Endodermal cell (in vitro differentiated cells): ENCODE measurements at regions not wholly inside any gene's neighbourhood (a gene's known extent, or its start where the extent isn't known, plus 50 kb on each side); places are given as distances from the start of the nearest gene placed in this dataset.

Source experiments
- DNase-seq: peaks from one replicate; pipeline ENCODE4 v3.0.0-alpha.2; 2017
- H3K27ac ChIP-seq: 2 replicates; pipeline ENCODE4 v1.5.1; 2013; ENCODE audit warnings: mild to moderate bottlenecking, low read depth, low read length, moderate library complexity
- H3K27me3 ChIP-seq: 2 replicates; pipeline ENCODE4 v1.6.1; 2013; ENCODE audit warnings: mild to moderate bottlenecking, low read length, moderate library complexity; ENCODE audit not compliant: insufficient read depth, control insufficient read depth, poor library complexity, severe bottlenecking
- H3K36me3 ChIP-seq: 2 replicates; pipeline ENCODE4 v1.7.0; 2013; ENCODE audit warnings: mild to moderate bottlenecking, low read length, moderate library complexity; ENCODE audit not compliant: control insufficient read depth, insufficient read depth
- H3K4me1 ChIP-seq: one replicate; pipeline ENCODE4 v1.7.0; 2013; ENCODE audit warnings: low read length; ENCODE audit not compliant: control insufficient read depth, insufficient read depth
- H3K4me3 ChIP-seq: 2 replicates; pipeline ENCODE4 v1.5.1; 2013; ENCODE audit warnings: mild to moderate bottlenecking, low read length, moderate library complexity
- H3K9ac ChIP-seq: 2 replicates; pipeline ENCODE4 v1.6.1; 2013; ENCODE audit warnings: mild to moderate bottlenecking, low read length, moderate library complexity; ENCODE audit not compliant: poor library complexity, severe bottlenecking; ENCODE audit errors: extremely low read depth
- H3K9me3 ChIP-seq: 2 replicates; pipeline ENCODE4 v1.6.1; 2013; ENCODE audit warnings: mild to moderate bottlenecking, low read length, moderate library complexity; ENCODE audit not compliant: control insufficient read depth
- H3K27ac Mint-ChIP-seq: 2 replicates; pipeline ENCODE4 v1.8.0; 2020; ENCODE audit warnings: mixed read lengths
- H3K27me3 Mint-ChIP-seq: 2 replicates; pipeline ENCODE4 v1.8.0; 2021; ENCODE audit warnings: mild to moderate bottlenecking, mixed read lengths; ENCODE audit not compliant: insufficient read depth
- H3K36me3 Mint-ChIP-seq: 2 replicates; pipeline ENCODE4 v1.8.0; 2020; ENCODE audit warnings: low read depth, mixed read lengths
- H3K4me1 Mint-ChIP-seq: 2 replicates; pipeline ENCODE4 v1.8.0; 2020; ENCODE audit warnings: mixed read lengths
- H3K4me3 Mint-ChIP-seq: 2 replicates; pipeline ENCODE4 v1.8.0; 2020; ENCODE audit warnings: mild to moderate bottlenecking, moderate library complexity, mixed read lengths
- H3K9me3 Mint-ChIP-seq: 2 replicates; pipeline ENCODE4 v1.8.0; 2020; ENCODE audit warnings: mild to moderate bottlenecking, mixed read lengths
- WGBS, 2 experiments: methylation state at CpG; one replicate each; pipeline versions ENCODE4 v1.1.5 to v1.1.7; 2013; ENCODE audit warnings: missing lambda C conversion rate in 2 of 2, mixed read lengths in 1 of 2; ENCODE audit not compliant: insufficient coverage in 1 of 2, insufficient read length in 1 of 2; 5-methylcytosine and 5-hydroxymethylcytosine counted together
- TF ChIP-seq, protein P1 (sequence below): fragments of 200-600 bp; sonication (generic); conservative IDR thresholded peaks from 2 replicates; pipeline ENCODE4 v1.5.0; 2021; ENCODE audit warnings: antibody characterized with exemption, mild to moderate bottlenecking

DNA sequence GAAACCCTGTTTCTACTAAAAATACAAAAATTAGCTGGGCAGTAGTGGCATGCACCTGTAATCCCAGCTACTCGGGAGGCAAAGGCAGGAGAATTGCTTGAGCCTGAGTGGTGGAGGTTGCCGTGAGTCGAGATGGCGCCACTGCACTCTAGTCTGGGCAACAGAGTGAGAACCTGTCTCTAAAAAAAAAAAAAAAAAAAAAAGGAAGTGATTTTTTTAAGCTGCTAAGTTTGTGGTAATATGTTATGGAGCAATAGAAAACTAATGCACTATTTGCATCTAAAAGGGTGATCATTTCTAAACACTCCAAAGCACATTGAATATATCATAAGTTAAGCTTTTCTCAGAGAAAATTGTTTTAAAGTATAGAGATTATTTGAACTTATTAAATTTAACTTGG lies 244.8 kb upstream of the SPAG17 start:
- 92 to 97% methylated on average over 4 of the region's 4 CpGs for WGBS, 2 experiments
- H3K36me3 Mint-ChIP-seq, result no peaks in the 10 kb centered on the region

DNA sequence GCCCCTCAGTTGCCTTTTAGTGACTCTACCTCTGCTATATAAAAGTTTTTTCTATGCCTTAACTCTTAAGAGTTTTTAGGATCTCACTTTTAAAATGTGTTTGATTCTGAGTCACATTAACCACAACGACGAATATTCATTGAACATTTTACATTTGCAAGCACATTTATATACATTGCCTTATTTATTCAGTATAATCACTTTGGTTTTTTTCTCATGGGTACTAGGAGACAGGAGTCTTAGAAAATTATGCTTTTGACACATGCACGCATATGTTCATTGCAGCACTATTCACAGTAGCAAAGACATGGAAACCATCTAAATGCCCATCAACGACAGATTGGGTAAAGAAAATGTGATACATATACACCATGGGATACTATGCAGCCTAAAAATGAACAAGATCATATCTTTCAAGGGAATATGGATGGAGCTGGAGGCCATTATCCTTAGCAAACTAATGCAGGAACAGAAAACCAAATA lies 236.9 kb upstream of the SPAG17 start:
- TF ChIP-seq, protein P1, sequence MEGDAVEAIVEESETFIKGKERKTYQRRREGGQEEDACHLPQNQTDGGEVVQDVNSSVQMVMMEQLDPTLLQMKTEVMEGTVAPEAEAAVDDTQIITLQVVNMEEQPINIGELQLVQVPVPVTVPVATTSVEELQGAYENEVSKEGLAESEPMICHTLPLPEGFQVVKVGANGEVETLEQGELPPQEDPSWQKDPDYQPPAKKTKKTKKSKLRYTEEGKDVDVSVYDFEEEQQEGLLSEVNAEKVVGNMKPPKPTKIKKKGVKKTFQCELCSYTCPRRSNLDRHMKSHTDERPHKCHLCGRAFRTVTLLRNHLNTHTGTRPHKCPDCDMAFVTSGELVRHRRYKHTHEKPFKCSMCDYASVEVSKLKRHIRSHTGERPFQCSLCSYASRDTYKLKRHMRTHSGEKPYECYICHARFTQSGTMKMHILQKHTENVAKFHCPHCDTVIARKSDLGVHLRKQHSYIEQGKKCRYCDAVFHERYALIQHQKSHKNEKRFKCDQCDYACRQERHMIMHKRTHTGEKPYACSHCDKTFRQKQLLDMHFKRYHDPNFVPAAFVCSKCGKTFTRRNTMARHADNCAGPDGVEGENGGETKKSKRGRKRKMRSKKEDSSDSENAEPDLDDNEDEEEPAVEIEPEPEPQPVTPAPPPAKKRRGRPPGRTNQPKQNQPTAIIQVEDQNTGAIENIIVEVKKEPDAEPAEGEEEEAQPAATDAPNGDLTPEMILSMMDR, result no peak
- no peak overlapping the region for H3K27ac Mint-ChIP-seq
- Histone ChIP-seq H3K27me3 (no peaks in the 10 kb centered on the region), H3K9ac (no peak overlapping the region), H3K27ac (no peak overlapping the region), H3K4me3 (no peak overlapping the region), H3K9me3 (no peaks in the 10 kb centered on the region), H3K4me1 (no peaks in the 10 kb centered on the region), H3K36me3 (no peaks in the 10 kb centered on the region)
- H3K36me3 Mint-ChIP-seq, result no peaks in the 10 kb centered on the region
- no peaks in the 10 kb centered on the region for H3K27me3 Mint-ChIP-seq
- WGBS, 2 experiments, result 93 to 98% methylated on average over 2 to 4 of the region's 4 CpGs
- H3K9me3 Mint-ChIP-seq, result no peaks in the 10 kb centered on the region
- no peak for DNase-seq
- no peaks in the 10 kb centered on the region for H3K4me1 Mint-ChIP-seq
- H3K4me3 Mint-ChIP-seq, result no peak overlapping the region

More for the DNA sequence above, 244.8 kb upstream of the SPAG17 start:
- Mint-ChIP-seq H3K9me3 (no peaks in the 10 kb centered on the region), H3K27me3 (no peaks in the 10 kb centered on the region), H3K4me3 (no peak overlapping the region), H3K27ac (no peak overlapping the region), H3K4me1 (no peaks in the 10 kb centered on the region)
- Histone ChIP-seq H3K36me3 (no peaks in the 10 kb centered on the region), H3K4me3 (no peak overlapping the region), H3K4me1 (no peaks in the 10 kb centered on the region), H3K27me3 (no peaks in the 10 kb centered on the region), H3K9me3 (no peaks in the 10 kb centered on the region), H3K27ac (no peak overlapping the region), H3K9ac (no peak overlapping the region)
- TF ChIP-seq, protein P1, result no peak
- DNase-seq, result no peak

DNA sequence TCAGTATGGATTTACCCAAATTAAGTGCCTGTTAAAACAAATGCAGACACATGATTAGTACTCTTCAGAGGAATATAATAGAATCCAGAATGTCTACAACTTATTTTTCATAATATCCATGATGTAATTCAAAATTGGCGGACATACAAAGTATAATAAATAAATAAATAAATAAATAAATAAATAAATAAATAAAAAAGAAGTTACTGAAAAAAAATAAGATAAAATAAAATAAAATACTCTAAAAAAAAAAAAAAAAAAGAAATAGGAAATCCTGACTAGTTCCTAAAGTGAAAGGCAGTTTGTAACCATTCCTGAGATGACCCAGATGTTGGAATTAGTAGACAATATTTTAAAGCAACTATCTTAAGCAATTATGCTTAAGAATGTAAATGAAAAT lies 219.0 kb upstream of the SPAG17 start:
- Histone ChIP-seq H3K27ac (no peak overlapping the region), H3K9ac (no peak overlapping the region), H3K27me3 (no peaks in the 10 kb centered on the region), H3K4me3 (no peak overlapping the region), H3K36me3 (no peaks in the 10 kb centered on the region), H3K9me3 (no peaks in the 10 kb centered on the region), H3K4me1 (no peaks in the 10 kb centered on the region)
- Mint-ChIP-seq H3K27me3 (no peaks in the 10 kb centered on the region), H3K36me3 (no peaks in the 10 kb centered on the region), H3K4me1 (no peaks in the 10 kb centered on the region), H3K9me3 (peaks cover 8% of the 10 kb centered on the region), H3K27ac (no peak overlapping the region), H3K4me3 (no peak overlapping the region)
- TF ChIP-seq, protein P1, result no peak
- DNase-seq, result no peak
- WGBS, 2 experiments, result no CpG with 5 or more reads among the region's 1 CpG
